Inferior parietal cortex (tissue), 1 donor: ENCODE measurements at regions not wholly inside any gene's neighbourhood (a gene's known extent, or its start where the extent isn't known, plus 50 kb on each side); places are given as distances from the start of the nearest gene placed in this dataset.
"Not testable (repeated sequence)": the region's sequence is repeated elsewhere in the genome, so short reads cannot be mapped to it uniquely, and the experiment has no call there.

Experiments
- DNase-seq: peaks from one replicate; pipeline ENCODE4 v3.0.0-alpha.2; 2016; ENCODE audit errors: extremely low spot score

DNA sequence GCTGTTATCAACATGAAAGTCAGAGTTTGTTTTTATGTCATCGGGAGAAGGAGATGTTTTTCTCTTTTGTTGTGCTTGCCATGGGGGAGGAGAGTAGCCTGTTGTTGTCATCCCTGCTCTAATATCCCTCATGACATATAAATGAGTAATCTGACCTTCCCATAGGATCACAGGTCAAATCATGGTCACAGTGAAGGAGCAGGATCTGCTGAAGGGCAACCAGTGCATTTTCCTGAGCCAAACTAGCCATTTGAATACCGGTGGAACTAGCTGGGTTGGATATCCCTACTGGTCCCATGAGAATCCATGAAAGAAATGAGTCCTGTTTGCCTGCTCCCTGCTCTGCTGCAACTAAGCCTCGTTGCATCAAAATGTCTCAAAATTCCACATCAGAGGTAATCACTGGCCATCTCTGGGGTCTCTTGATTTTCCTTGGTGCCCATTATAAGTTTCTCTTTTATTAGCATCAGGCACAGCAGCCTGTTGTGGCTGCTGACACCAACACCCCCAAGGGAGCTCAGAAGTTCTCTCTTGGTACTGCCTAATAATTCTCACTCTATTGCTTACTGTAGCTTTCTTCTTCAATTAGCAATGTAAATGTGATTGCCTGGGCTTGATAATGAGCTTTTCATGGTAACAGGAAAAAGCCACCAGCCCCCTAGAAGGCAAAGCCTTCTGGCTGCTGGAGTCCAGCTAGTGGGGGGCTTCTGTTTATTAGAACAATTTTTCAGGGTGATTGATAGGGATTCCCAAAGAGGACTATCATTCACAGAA lies 211.4 kb upstream of the ERCC4 start:
- DNase-seq, result no peak

- DNase-seq, result no peak
Measured at GRCh38 chr16:13718748-13719147, 201.2 kb upstream of the ERCC4 start.

- DNase-seq, result no peak
Measured at GRCh38 chr16:13727943-13728342, 192.0 kb upstream of the ERCC4 start.

DNA sequence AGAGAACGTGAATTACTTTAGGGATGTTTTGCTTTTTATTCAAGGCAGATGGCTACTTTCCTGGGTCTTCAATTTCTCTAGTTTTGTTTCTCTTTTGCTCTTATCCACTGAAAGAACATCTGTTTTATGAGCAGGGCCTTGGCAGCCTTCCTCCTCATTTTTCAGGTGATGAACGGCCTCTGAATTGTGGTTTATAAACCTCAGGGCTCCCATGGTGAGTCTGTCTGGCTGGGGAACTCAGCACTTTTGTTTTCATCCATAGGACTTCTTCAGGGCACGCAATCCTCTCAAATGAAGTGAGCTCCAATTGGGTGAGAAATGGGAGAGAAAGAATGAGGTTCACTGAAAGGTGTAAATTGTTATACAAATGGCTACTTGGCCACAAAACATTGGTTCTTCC lies 186.4 kb upstream of the ERCC4 start:
- no peak for DNase-seq

DNA sequence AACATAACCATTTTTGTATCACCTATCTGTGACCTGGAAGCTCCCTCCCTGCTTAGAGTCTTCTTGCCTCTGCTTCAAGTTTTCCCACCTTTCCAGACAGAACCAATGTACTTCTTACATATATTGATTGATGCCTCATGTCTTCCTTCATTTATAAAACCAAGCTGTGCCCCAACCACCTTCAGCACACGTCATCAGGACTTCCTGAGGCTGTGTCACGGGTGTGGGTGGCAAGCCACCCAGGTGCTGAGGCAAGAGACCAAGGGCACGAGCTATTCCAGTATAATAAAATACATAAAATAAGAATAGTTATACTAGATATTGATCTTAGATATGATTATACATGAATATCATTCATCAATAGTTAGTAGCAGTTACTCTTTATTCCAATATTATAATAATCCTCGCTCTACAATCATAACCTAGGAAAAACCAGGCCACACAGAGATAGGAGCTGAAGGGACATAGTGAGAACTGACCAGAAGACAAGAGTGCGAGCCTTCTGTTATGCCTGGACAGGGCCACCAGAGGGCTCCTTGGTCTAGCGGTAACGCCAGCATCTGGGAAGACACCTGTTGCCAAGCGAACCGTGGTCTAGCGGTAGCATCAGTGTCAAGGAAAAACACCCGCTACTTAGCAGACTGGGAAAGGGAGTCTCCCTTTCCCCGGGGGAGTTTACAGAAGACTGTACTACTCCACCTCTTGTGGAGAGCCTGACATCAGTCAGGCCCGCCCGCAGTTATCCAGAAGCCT lies 180.2 kb upstream of the ERCC4 start:
- not testable (repeated sequence) for DNase-seq

DNA sequence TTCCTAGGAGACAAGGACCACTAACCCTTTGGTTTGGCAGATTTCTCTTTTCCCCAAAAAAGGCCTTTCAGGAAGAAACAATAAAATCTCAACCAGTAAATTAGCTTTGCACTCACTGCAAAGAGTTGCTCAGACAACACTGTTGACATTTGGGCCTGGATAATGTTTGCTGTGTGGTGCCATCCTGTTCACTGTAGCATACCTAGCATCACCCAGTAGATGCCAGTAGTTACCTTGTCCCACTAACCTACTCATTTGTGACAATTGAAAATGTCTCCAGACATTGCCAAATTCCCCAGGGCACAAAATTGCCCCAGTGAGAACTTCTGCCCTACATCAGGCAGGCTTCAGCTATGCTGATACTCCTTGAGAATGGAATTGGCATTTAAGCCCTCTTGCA lies 177.0 kb upstream of the ERCC4 start:
- DNase-seq, result no peak

GRCh38 chr16:13743571-13743970 lies 176.4 kb upstream of the ERCC4 start:
- DNase-seq, result peak; percentile 7

- DNase-seq, result no peak
Measured at GRCh38 chr16:13756411-13757140, 163.4 kb upstream of the ERCC4 start.

DNA sequence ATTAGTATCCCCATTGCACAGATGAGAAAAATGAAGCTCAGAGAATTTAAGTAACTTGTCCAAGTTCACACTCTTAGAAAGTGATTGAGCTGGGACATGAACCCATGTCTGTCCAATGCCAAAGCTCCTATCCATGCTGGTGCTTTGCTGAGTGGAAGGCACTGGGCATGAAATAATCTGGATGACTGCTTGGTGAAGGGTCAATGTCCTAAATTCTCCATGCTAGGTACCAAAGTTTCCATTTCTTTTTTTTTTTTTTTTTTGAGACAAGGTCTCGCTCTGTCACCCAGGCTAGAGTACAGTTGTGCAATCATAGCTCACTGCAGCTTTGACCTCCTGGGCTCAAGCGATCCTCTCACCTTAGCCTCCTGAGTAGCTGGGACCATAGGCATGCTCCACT lies 153.6 kb upstream of the ERCC4 start:
- DNase-seq, result no peak

- peak; percentile 42 for DNase-seq
Measured at GRCh38 chr16:13767215-13767614, 152.7 kb upstream of the ERCC4 start.

GRCh38 chr16:13768471-13768870 lies 151.5 kb upstream of the ERCC4 start:
- DNase-seq, result no peak

- DNase-seq, result no peak
Measured at GRCh38 chr16:13770436-13770835, 149.5 kb upstream of the ERCC4 start.

DNA sequence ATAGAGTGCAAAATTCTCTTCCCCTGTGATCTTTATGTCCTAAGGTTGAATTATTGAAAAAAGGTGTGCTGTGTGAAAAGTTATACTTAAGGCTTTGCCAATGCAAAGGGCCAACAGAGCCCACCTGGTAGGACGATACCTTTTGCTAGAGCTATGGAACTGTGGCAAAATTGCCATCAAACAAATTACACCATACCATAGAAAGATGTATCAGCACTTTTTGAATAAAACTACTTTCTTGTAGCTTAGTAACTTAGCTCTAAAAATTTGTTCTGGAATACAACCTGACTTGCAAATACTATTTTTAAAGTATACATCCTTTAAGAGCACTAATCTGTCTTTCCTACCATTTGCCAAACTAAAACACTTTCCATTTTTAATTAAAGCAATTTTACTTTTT lies 147.2 kb upstream of the ERCC4 start:
- DNase-seq, result no peak

DNA sequence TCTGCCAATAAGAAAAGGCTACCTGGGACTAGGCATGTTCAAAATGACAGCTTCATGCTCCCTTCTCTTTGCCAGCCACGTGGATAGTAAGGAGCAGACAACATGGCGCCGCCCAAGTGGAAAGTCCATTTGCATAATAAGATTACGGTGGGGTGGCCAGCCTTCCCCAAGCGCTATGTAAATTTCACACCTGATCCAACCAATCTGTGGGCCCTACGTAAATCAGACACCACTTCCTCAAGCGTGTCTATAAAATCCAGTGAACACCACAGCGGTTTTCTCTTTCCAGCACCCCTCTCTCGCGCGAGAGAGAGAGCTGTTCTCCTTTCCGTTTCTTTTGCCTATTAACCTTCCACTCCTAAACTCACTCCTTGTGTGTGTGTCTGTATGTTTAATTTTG lies 140.3 kb upstream of the ERCC4 start:
- no peak for DNase-seq

GRCh38 chr16:13780406-13781168 lies 139.4 kb upstream of the ERCC4 start:
- no peak for DNase-seq

DNA sequence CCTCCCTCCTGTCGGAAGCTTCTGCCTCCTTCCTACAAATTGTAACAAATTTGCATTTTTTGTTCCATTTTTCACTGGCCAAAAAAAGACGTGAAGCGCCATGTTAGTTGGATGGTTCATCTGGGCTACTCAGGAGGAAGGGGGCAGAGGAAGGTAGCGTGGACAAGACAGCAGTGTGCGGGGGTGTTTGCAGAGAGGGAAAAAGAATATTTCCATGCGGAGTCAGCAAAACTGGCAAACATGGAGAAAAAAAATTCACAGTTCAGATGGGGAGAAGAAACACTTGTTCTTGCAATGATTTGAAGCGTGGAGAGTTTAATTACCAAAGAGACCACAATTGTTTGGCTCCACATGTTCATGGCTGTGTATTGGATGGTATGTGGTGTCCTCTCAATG lies 138.8 kb upstream of the ERCC4 start:
- no peak for DNase-seq

- DNase-seq, result no peak
Measured at GRCh38 chr16:13781575-13782338, 138.2 kb upstream of the ERCC4 start.

DNA sequence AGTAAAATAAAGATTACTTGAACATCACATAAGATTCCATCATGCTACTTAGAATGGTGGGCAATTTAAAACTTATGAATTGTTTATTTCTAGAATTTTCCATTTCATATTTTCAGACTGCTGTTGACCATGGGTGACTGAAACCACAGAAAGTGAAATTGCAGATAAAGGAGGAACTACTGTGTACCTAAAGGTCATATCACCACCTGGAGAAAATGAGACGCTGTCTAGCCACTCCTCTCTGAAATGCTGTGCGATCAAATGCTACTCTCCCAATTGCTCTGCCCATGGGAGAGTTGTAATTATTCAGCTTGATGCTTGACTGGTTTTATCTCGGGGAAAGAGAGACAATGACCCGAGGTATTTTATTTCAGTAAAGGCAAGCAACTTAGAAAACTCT lies 128.9 kb upstream of the ERCC4 start:
- no peak for DNase-seq

DNA sequence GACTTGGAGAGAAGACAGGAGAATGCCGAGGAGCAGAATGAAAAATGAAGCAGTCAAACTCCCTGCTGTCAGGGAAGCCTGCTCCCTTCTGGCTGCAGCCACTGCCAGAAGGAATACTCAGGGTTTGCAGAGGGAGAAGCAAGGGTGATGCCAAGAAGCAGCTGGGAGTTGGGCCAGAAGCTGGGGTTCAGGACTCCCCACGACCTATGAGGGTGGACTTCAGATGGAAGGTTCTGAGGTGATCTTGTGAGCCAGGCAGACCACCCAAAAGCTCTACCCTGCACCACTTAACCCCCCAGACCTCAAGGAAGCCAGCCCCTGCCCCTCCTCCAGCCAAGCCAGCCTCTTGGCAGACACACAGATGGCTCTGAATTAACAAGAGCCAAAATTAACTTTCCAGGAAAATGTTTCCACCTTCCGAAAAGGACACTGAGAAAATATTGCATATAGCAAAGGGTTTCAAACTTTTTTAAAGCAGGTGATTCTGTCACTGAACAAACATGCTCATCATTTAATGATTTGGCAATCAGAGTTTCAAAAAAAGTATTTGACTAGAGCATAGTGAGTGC lies 126.0 kb upstream of the ERCC4 start:
- DNase-seq, result no peak

DNA sequence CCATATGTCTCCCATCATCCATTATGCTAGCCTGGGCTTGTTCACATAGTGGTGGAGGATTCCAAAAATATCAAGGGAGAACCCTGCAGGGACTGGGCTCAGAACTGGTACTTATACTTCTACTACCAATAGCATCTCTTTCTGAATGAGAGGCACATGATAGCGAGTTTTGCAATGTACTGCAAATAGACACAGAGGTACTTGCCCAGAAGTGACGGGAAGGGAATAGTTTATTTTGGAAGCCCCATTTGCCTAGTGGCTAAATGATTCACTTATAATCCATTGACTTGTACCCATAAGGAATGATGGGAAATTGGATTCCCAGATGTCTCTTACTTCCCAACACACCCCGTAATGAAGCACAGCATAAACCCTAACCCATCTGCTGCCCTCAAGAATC lies 124.8 kb upstream of the ERCC4 start:
- DNase-seq, result no peak

GRCh38 chr16:13797718-13798117 lies 122.2 kb upstream of the ERCC4 start:
- DNase-seq, result no peak
